ENCODE measurements at regions not wholly inside any gene's neighbourhood (a gene's known extent, or its start where the extent isn't known, plus 50 kb on each side); places are given as distances from the start of the nearest gene placed in this dataset.

GRCh38 chr2:54392555-54393324, 63.4 kb upstream of the SPTBN1 start:
- no peak for DNase-seq

- no peak for DNase-seq
Observed at GRCh38 chr2:54394392-54394791, 61.7 kb upstream of the SPTBN1 start.

DNA sequence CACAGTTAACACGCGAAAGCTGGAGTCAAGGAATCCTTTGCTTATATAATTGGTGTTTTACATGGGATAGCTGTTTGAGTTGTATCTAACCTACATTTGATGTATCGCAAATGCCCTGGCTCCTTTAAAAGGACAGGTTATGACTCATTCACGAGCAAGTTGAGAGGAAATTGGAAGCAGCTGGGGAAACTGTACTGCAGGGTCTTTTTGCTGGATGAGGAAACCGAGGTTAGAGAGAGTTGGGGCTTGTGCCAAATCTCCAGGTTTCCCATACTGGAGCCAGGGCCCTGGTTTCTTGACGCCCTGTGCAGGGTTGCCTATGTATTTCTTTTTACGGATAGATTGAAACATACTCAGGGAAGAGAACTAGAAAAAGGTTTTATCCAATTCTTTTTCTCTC, 60.0 kb upstream of the SPTBN1 start:
- DNase-seq: no peak

GRCh38 chr2:54396798-54397197, 59.3 kb upstream of the SPTBN1 start:
- DNase-seq: no peak

DNA sequence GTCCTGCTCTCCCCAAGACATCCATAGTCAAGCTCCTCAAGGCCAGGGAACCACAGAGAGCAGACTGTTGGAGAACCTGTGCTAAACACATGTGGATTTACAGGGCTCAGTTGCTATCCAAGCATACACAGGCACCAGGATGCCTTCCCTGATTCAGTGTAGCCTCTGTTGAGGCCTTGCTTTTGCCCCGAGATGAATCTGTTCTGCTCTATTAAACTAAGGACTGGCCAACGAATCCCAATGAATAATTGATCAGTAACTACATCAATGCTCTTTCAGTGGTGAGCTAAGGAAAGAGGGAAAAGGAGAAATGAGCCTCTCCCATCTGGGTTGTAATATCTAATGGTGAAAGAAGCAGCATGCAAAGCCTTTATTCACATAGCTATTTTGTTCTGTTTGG, 58.7 kb upstream of the SPTBN1 start:
- no peak for DNase-seq

DNA sequence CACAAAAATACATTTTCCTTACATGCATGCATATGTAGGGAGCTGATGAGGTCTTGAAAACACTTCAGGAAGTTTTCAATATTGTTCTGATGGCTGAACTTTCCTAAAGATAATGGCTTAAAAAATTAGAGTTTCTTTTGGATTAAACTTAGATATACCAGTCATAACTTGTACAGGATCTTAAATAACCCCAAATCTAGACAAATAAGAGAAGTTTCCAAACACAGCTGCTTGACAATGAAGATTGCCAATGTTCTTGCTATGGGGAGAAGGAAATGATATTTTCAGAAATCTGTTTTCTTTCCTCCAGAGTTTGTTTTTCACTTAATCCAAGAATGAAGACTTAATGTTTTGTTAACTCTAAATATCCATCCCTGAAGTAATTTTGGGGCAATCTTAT, 54.6 kb upstream of the SPTBN1 start:
- DNase-seq: no peak

DNA sequence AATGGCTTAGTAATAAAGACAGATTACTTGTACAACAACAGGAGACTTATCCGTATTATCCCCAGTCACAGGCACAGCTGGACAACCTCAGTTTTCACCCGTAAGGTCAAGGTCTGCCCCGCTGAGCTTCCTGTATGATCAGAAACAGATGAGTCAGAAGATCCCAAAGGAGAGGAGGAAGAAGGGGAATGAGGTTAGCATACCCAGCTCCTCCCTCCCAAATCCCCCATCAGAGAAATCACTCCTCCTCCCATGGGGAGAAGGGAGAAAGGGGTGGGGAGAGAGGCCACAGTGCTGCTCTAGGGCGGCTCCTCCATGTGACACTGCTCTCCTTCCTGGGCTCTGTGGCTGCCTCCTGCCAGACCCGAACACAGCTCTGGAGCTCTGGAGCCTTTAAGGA, 53.8 kb upstream of the SPTBN1 start:
- DNase-seq: no peak

GRCh38 chr2:54403512-54404238, 52.5 kb upstream of the SPTBN1 start:
- no peak for DNase-seq

GRCh38 chr2:54404270-54404669, 51.9 kb upstream of the SPTBN1 start:
- no peak for DNase-seq

GRCh38 chr2:54406031-54406430, 50.1 kb upstream of the SPTBN1 start:
- DNase-seq: no peak
